SK-N-MC (cell line): ENCODE measurements at regions not wholly inside any gene's neighbourhood (a gene's known extent, or its start where the extent isn't known, plus 50 kb on each side); places are given as distances from the start of the nearest gene placed in this dataset.
A peak's percentile ranks its signal among the peaks of the same experiment; 100 is the strongest.
"Not testable (repeated sequence)": the region's sequence is repeated elsewhere in the genome, so short reads cannot be mapped to it uniquely, and the experiment has no call there.

Experiments
- DNase-seq: peaks from one replicate; pipeline ENCODE4 v3.0.0-alpha.2; 2011; ENCODE audit warnings: low read depth, low spot score
- H3K27ac ChIP-seq: fragments of 200-600 bp; sonication (generic); 2 replicates; pipeline ENCODE4 v1.5.1; 2016; ENCODE audit warnings: mixed run types
- H3K36me3 ChIP-seq: fragments of 200-600 bp; sonication (generic); 2 replicates; pipeline ENCODE4 v1.6.1; 2017; ENCODE audit warnings: antibody characterized with exemption, low read length, mixed read lengths; ENCODE audit not compliant: insufficient read depth
- H3K4me3 ChIP-seq: fragments of 200-600 bp; sonication (generic); 2 replicates; pipeline ENCODE4 v1.5.1; 2016
- H3K9ac ChIP-seq: fragments of 200-600 bp; sonication (generic); 2 replicates; pipeline ENCODE4 v1.8.0; 2017; ENCODE audit warnings: mixed run types, mixed read lengths; ENCODE audit not compliant: insufficient read length
- H3K9me3 ChIP-seq: fragments of 200-600 bp; sonication (generic); 2 replicates; pipeline ENCODE4 v1.6.1; 2017; ENCODE audit warnings: low read depth, mild to moderate bottlenecking, antibody characterized with exemption, low read length, moderate library complexity, mixed read lengths
- EZH2 ChIP-seq: fragments of 200-600 bp; sonication (generic); IDR thresholded peaks from one replicate; pipeline ENCODE4 v1.6.1; 2017; ENCODE audit warnings: antibody characterized with exemption
- FOXP2 ChIP-seq: optimal IDR thresholded peaks from 2 replicates; pipeline ENCODE3; 2011; ENCODE audit warnings: mild to moderate bottlenecking, moderate library complexity; ENCODE audit not compliant: insufficient read depth; ENCODE audit errors: extremely low read length, control extremely low read depth
- POLR2AphosphoS5 ChIP-seq: IDR thresholded peaks from 2 replicates; pipeline ENCODE4 v1.6.1; 2012; ENCODE audit warnings: mild to moderate bottlenecking, low read depth, low read length, borderline replicate concordance

DNA sequence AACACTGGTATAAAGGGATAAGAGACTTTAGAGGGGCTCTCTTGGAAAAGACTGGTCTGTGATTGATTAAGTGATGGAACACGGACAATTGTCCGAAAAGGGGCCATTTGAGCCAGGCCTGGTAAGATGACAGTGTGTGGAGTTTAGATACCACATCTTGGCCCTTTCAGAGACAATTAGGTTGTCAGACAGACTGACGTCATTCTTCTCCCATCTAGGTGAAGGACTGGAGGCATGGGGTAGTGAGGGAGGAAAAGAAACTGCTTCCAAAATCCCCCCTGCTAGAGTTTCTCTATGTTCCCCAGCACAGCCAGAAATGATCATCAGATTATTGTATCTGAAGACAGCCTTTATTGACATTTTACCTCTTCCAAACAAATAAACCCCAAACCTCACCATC lies 84.8 kb upstream of the MYO3A start:
- Histone ChIP-seq H3K4me3 (no peak overlapping the region), H3K9me3 (no peaks in the 10 kb centered on the region), H3K27ac (no peak overlapping the region), H3K36me3 (no peaks in the 10 kb centered on the region), H3K9ac (no peak overlapping the region)
- TF ChIP-seq POLR2AphosphoS5: no peak
- no peak for TF ChIP-seq FOXP2
- no peak for TF ChIP-seq EZH2
- no peak for DNase-seq

- H3K4me3 ChIP-seq: no peak overlapping the region
- TF ChIP-seq POLR2AphosphoS5: no peak
- TF ChIP-seq EZH2: no peak
- TF ChIP-seq FOXP2: no peak
- H3K27ac ChIP-seq: 0 out of 2 replicates have a peak overlapping the region, but pooled peaks have one; percentile 13
- no peak overlapping the region for H3K9ac ChIP-seq
- no peaks in the 10 kb centered on the region for H3K9me3 ChIP-seq
- H3K36me3 ChIP-seq: no peaks in the 10 kb centered on the region
- DNase-seq: peak; percentile 12
Measured at GRCh38 chr10:25849988-25850387, 84.0 kb upstream of the MYO3A start.

GRCh38 chr10:25851548-25851947 lies 82.5 kb upstream of the MYO3A start:
- Histone ChIP-seq H3K9ac (no peak overlapping the region), H3K4me3 (no peak overlapping the region), H3K36me3 (no peaks in the 10 kb centered on the region), H3K9me3 (no peaks in the 10 kb centered on the region), H3K27ac (no peak overlapping the region)
- TF ChIP-seq FOXP2 (no peak), POLR2AphosphoS5 (no peak), EZH2 (no peak)
- no peak for DNase-seq

DNA sequence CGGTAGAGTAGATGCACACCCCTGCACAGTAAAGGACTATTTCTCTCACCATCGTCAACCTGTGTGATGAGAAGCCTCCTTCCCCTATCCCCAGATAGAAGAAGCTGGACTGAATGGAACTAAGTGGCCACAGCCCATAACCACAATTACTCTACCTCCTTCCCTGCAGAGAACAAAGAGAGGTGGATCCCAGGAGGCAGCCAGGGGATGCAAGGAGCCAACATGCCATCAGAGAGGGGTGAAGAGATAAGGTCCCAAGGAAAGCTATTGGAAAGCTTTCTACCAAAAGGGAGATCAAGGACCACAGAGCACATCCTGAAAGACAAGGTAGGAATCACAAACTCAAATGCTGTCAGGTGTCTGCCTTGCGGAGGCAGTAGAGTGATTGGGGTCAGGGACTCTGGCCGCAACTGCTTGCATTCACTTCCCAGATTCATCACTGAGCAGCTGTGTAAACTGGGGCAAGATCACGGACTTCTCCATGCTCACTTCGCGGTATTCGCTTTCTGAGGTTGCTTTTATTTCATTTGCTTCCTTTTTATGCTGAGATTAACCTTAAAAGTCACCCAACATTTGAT lies 81.6 kb upstream of the MYO3A start:
- H3K9me3 ChIP-seq: no peaks in the 10 kb centered on the region
- no peak for DNase-seq
- no peak overlapping the region for H3K4me3 ChIP-seq
- no peaks in the 10 kb centered on the region for H3K36me3 ChIP-seq
- no peak overlapping the region for H3K9ac ChIP-seq
- H3K27ac ChIP-seq: no peak overlapping the region
- TF ChIP-seq FOXP2: no peak
- no peak for TF ChIP-seq POLR2AphosphoS5

- no peak overlapping the region for H3K9ac ChIP-seq
- H3K36me3 ChIP-seq: no peaks in the 10 kb centered on the region
- H3K9me3 ChIP-seq: no peaks in the 10 kb centered on the region
- TF ChIP-seq FOXP2 (no peak), POLR2AphosphoS5 (no peak), EZH2 (no peak)
- H3K4me3 ChIP-seq: no peak overlapping the region
- H3K27ac ChIP-seq: no peak overlapping the region
- DNase-seq: no peak
Measured at GRCh38 chr10:25858076-25858475, 76.0 kb upstream of the MYO3A start.

GRCh38 chr10:25865267-25865666 lies 68.8 kb upstream of the MYO3A start:
- DNase-seq: no peak
- Histone ChIP-seq H3K9ac (no peak overlapping the region), H3K4me3 (no peak overlapping the region), H3K36me3 (no peaks in the 10 kb centered on the region), H3K9me3 (no peaks in the 10 kb centered on the region), H3K27ac (no peak overlapping the region)
- TF ChIP-seq FOXP2 (no peak), POLR2AphosphoS5 (no peak), EZH2 (no peak)

DNA sequence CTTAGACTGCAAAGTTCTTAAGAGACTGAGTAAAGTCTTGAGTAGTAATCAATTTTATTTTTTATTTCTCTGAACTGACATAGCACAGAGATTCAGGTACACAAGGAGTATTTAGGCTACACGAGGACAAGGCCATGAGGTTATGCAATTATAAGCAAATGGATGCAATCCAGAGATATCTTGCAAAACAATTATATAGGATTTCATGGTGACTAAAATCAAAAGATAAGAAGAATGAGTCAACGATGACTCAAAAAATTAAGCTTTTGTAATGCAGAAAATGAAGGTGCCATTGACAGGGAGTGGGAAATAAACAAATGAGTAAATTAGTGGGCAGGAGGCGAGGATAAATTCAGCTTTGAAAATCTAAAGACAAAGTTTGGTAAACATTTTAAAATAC lies 66.7 kb upstream of the MYO3A start:
- Histone ChIP-seq H3K36me3 (no peaks in the 10 kb centered on the region), H3K4me3 (no peak overlapping the region), H3K9me3 (no peaks in the 10 kb centered on the region), H3K9ac (no peak overlapping the region), H3K27ac (no peak overlapping the region)
- no peak for DNase-seq
- TF ChIP-seq FOXP2: no peak
- TF ChIP-seq EZH2: no peak
- no peak for TF ChIP-seq POLR2AphosphoS5

- TF ChIP-seq FOXP2 (no peak), EZH2 (no peak), POLR2AphosphoS5 (no peak)
- H3K9ac ChIP-seq: no peak overlapping the region
- no peak overlapping the region for H3K4me3 ChIP-seq
- no peaks in the 10 kb centered on the region for H3K36me3 ChIP-seq
- no peak overlapping the region for H3K27ac ChIP-seq
- no peaks in the 10 kb centered on the region for H3K9me3 ChIP-seq
- DNase-seq: no peak
Measured at GRCh38 chr10:25869067-25869591, 64.9 kb upstream of the MYO3A start.

DNA sequence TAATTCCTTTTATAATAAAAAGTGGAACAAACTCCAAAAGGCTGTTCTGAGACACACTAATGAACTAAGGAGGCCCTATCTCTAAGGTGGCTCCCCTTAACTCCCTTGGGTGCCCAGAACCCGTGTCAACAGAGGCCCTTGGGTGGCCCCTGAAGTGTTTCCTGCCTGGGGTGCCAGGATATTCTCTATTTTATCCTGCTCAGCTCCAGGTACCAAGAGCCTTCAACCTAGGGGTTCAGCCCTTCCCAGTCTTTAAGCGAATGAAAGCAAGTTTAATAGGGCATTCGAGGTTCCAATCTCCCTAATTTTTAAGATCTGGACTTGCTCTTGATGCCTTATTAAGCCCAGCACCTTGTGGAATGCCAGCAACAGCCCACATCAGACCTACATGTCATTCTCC lies 64.4 kb upstream of the MYO3A start:
- Histone ChIP-seq H3K9me3 (no peaks in the 10 kb centered on the region), H3K9ac (no peak overlapping the region), H3K4me3 (no peak overlapping the region), H3K27ac (no peak overlapping the region), H3K36me3 (no peaks in the 10 kb centered on the region)
- TF ChIP-seq EZH2: no peak
- no peak for TF ChIP-seq POLR2AphosphoS5
- no peak for TF ChIP-seq FOXP2
- no peak for DNase-seq

DNA sequence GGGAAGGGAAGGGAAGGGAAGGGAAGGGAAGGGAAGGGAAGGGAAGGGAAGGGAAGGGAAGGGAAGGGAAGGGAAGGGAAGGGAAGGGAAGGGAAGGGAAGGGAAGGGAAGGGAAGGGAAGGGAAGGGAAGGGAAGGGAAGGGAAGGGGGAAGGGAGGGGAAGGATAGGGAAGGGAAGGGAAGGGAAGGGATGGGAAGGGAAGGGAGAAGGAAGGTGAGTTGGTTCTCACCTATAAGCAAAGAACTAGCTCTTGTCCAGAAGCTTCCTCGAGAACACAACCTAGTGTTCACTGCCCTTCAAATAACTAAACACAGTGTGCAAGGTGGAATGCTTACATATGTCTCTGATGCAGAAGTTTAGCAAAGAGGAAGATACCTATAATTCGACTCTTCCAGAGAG lies 59.6 kb upstream of the MYO3A start:
- DNase-seq, H3K27ac ChIP-seq, H3K4me3 ChIP-seq, H3K9me3 ChIP-seq, H3K9ac ChIP-seq, H3K36me3 ChIP-seq: not testable (repeated sequence)
